ENCODE measurements at regions not wholly inside any gene's neighbourhood (a gene's known extent, or its start where the extent isn't known, plus 50 kb on each side); places are given as distances from the start of the nearest gene placed in this dataset.

- no peak for DNase-seq (ENCODE audit: low spot score)
- TF ChIP-seq CTCF (IDR thresholded peaks at IDR 0.05), result no peak
- Histone ChIP-seq H3K27ac (no peak overlapping the region), H3K4me3 (no peak overlapping the region)
These were observed 92.9 kb upstream of the SOD1 start for GRCh38 chr21:31566611-31567010.

GRCh38 chr21:31566064-31566463, 93.4 kb upstream of the SOD1 start:
- TF ChIP-seq CTCF (IDR thresholded peaks at IDR 0.05), result no peak
- no peak overlapping the region for H3K4me3 ChIP-seq
- no peak overlapping the region for H3K27ac ChIP-seq
- DNase-seq (ENCODE audit: low spot score), result no peak

DNA sequence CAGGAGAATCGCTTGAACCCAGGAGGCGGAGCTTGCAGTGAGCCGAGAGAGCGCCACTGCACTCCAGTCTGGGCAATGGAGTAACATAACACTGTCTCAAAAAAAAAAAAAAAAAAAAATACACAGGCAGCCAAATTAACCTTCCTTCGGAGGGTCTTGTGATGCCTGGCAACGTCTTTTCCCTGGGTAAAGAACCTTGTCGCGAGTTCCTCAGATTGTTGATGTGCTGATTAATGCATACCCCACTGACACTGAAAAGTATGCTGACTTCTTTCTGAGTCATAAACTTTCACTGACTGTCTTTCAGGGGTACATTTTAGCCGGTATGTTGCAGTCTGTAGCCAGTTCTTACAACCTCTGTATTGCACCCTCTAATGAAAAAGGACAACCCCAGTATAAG, 95.1 kb upstream of the SOD1 start:
- Histone ChIP-seq H3K4me3 (no peak overlapping the region), H3K27ac (no peak overlapping the region)
- DNase-seq (ENCODE audit: low spot score), result no peak
- no peak for TF ChIP-seq CTCF (IDR thresholded peaks at IDR 0.05)

- no peak for TF ChIP-seq CTCF (IDR thresholded peaks at IDR 0.05)
- DNase-seq (ENCODE audit: low spot score), result no peak
- no peak overlapping the region for H3K27ac ChIP-seq
- no peak overlapping the region for H3K4me3 ChIP-seq
These were observed 99.0 kb upstream of the SOD1 start for GRCh38 chr21:31560479-31560878.

- TF ChIP-seq CTCF (IDR thresholded peaks at IDR 0.05), result no peak
- no peak overlapping the region for H3K27ac ChIP-seq
- peak overlapping the region; percentile 72 for H3K4me3 ChIP-seq
- DNase-seq (ENCODE audit: low spot score), result peak; percentile 81
These were observed 99.9 kb upstream of the SOD1 start for GRCh38 chr21:31559368-31560119.

DNA sequence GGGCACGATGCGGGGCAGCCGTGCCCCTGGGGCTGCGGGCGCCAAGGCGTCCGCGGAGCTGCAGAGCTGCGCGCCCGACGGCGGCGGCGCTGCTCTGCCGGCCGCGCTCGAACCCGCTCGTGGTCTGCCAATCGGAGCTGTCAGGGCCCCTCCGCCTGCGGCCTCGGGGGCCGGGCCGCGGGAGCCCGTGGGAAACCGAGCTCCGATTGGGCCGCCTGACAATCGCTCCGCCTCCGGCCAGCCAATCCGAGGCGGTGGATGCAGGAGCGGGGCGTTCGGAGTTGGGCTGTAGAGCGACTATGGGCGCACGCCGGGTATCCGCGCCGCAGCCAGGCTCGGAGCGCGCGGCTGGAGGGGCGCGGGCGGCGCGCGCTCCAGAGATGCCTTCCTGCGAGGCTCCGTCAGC, 100.5 kb upstream of the SOD1 start:
- peak; percentile 88 for DNase-seq (ENCODE audit: low spot score)
- no peak overlapping the region for H3K27ac ChIP-seq

More for the DNA sequence above, 100.5 kb upstream of the SOD1 start:
- peak overlapping the region; percentile 72 for H3K4me3 ChIP-seq
- no peak for TF ChIP-seq CTCF (IDR thresholded peaks at IDR 0.05)
